CD4-positive, CD25-positive, alpha-beta regulatory T cell (primary cell): ENCODE measurements at regions not wholly inside any gene's neighbourhood (a gene's known extent, or its start where the extent isn't known, plus 50 kb on each side); places are given as distances from the start of the nearest gene placed in this dataset.

Experiments
- ATAC-seq, 2 donors: fragments of 150-1000 bp; cut with Tn5 transposase; one replicate each; pipeline ENCODE4 v1.10.0; 2021; ENCODE audit warnings: low read depth in 2 of 2, moderate number of reproducible peaks in 2 of 2, moderate library complexity in 1 of 2
- DNase-seq, 3 donors: peaks; one replicate each; pipeline versions ENCODE4 v3.0.0 to v3.0.0-alpha.2; 2012 to 2022; ENCODE audit warnings: mixed read lengths in 1 of 3
- H3K27ac ChIP-seq: one replicate; pipeline ENCODE4 v1.7.0; 2013; ENCODE audit warnings: mild to moderate bottlenecking, low read length; ENCODE audit not compliant: insufficient read depth, poor library complexity, severe bottlenecking
- H3K27me3 ChIP-seq: one replicate; pipeline ENCODE4 v1.7.0; 2013; ENCODE audit warnings: low read length; ENCODE audit not compliant: control insufficient read depth, insufficient read depth
- H3K36me3 ChIP-seq: one replicate; pipeline ENCODE4 v1.7.0; 2013; ENCODE audit warnings: mild to moderate bottlenecking, low read length, moderate library complexity; ENCODE audit not compliant: control insufficient read depth, insufficient read depth
- H3K4me1 ChIP-seq: 2 replicates; pipeline ENCODE4 v1.7.0; 2013; ENCODE audit warnings: mild to moderate bottlenecking, low read length; ENCODE audit not compliant: insufficient read depth, control insufficient read depth, poor library complexity, severe bottlenecking
- H3K4me3 ChIP-seq: one replicate; pipeline ENCODE4 v1.7.0; 2013; ENCODE audit warnings: low read depth, mild to moderate bottlenecking, low read length, moderate library complexity
- H3K9me3 ChIP-seq, 2 experiments: 1 replicate in 1 of 2; 2 replicates in 1 of 2; pipeline ENCODE4 v1.7.0; 2013; ENCODE audit warnings: low read length in 2 of 2, mild to moderate bottlenecking in 1 of 2, moderate library complexity in 1 of 2; ENCODE audit not compliant: control insufficient read depth in 2 of 2
- H3K27ac Mint-ChIP-seq, 3 donors: one replicate each; pipeline ENCODE4 v1.8.0; 2020 to 2022; ENCODE audit warnings: mild to moderate bottlenecking in 3 of 3, mixed read lengths in 3 of 3, moderate library complexity in 2 of 3
- H3K27me3 Mint-ChIP-seq: one replicate; pipeline ENCODE4 v1.8.0; 2022; ENCODE audit warnings: mild to moderate bottlenecking, mixed read lengths
- H3K36me3 Mint-ChIP-seq: one replicate; pipeline ENCODE4 v1.8.0; 2020; ENCODE audit warnings: mixed read lengths
- H3K4me1 Mint-ChIP-seq, 4 donors: one replicate each; pipeline ENCODE4 v1.8.0; 2020 to 2022; ENCODE audit warnings: mixed read lengths in 4 of 4, mild to moderate bottlenecking in 1 of 4
- H3K4me3 Mint-ChIP-seq, 4 donors: one replicate each; pipeline ENCODE4 v1.8.0; 2020 to 2022; ENCODE audit warnings: mild to moderate bottlenecking in 4 of 4, mixed read lengths in 4 of 4, moderate library complexity in 3 of 4
- H3K9me3 Mint-ChIP-seq, 7 donors: one replicate each; pipeline ENCODE4 v1.8.0; 2020 to 2022; ENCODE audit warnings: mixed read lengths in 7 of 7, mild to moderate bottlenecking in 3 of 7, moderate library complexity in 2 of 7

DNA sequence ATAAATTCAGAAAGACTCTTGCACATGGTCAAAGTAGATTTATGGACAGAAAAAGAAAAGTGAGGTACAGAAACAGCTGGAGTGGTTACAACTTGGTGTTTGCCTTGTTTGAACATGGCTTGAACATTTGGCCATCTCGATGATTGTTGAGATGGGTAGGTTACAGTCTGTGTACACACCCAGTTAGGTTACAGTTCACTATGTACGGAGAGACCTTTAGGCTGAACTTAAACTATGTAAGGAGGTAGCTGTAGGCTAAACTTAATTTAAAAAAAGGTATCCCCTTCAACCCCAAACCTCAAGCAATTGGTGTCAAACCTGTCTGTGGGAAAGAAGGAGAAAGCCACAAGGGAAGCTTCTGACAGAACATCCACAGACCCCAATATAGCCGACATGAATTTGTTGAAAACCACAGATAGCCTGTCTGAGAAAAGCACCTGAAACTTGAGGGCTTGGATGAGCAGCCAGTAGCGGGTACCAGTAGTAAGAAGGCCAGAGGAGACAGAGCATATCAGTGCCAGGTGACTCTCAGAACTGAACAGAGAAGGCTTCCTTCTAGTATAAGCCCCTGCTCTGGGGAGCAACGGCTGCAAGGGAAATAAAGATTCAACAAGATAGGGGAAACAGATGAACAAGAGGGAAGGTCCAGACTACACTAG lies 247.9 kb upstream of the GALNTL6 start:
- H3K36me3 Mint-ChIP-seq, result no peaks in the 10 kb centered on the region
- H3K36me3 ChIP-seq, result no peaks in the 10 kb centered on the region
- ATAC-seq (no peak), DNase-seq (no peak)
- H3K4me1 Mint-ChIP-seq, result no peaks in the 10 kb centered on the region
- H3K27me3 ChIP-seq, result no peaks in the 10 kb centered on the region
- H3K4me3 Mint-ChIP-seq, result no peak overlapping the region
- no peak overlapping the region for H3K27ac ChIP-seq
- no peaks in the 10 kb centered on the region for H3K4me1 ChIP-seq
- H3K4me3 ChIP-seq, result no peak overlapping the region
- H3K9me3 ChIP-seq, result no peaks in the 10 kb centered on the region
- H3K9me3 Mint-ChIP-seq, result peaks cover 0 to 6% (median 1%) of the 10 kb centered on the region in 7 donors
- peak overlapping the region in 1 of 3 donors; percentile 68 for H3K27ac Mint-ChIP-seq
- no peaks in the 10 kb centered on the region for H3K27me3 Mint-ChIP-seq

DNA sequence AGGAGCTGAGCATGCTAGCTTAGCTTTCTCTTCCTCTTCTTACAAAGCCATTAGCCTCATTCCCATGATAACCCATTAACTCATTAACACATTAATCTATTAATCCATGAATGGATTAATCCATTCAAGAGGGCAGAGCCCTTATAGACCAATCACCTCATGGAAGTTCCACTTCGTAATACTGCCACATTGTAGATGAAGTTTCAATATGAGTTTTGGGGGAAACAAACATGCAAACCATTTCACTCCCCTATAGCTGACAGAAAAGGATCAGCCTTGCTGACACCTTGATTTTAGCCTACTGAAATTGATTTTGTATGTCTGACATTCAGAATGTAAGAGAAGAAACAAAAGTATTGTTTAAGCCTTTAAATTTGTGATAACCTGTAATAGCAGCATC lies 251.8 kb upstream of the GALNTL6 start:
- no peaks in the 10 kb centered on the region for H3K36me3 ChIP-seq

DNA sequence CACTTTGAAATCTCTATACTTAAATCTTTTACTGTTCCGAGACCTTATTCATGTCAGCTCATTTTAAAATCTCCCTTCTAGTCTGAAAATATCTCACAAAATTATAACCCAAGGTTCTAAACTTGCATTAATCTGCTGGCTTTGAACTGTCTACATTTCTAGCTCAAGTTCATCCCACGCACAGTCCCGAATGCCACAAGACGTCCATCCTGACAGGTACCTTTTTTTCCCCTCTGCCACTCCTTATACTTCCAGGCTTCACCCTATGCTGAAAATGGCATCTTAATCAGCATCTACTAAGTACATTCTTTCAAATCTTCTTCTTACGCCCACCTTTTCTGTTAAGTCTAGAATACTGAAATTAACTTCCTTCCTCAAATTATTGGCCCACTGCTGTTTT lies 259.2 kb upstream of the GALNTL6 start:
- no peak overlapping the region for H3K4me3 ChIP-seq
- H3K36me3 ChIP-seq, result no peaks in the 10 kb centered on the region
- ATAC-seq (no peak), DNase-seq (no peak)
- Mint-ChIP-seq H3K4me1 (no peaks in the 10 kb centered on the region), H3K27ac (no peak overlapping the region), H3K27me3 (no peaks in the 10 kb centered on the region), H3K36me3 (no peaks in the 10 kb centered on the region), H3K9me3 (peaks cover 0 to 16% (median 2%) of the 10 kb centered on the region in 7 donors), H3K4me3 (no peak overlapping the region)
- H3K4me1 ChIP-seq, result no peaks in the 10 kb centered on the region
- peaks cover 0 to 3% of the 10 kb centered on the region in 2 experiments for H3K9me3 ChIP-seq
- no peak overlapping the region for H3K27ac ChIP-seq
- no peaks in the 10 kb centered on the region for H3K27me3 ChIP-seq

More for the DNA sequence above, 251.8 kb upstream of the GALNTL6 start:
- no peaks in the 10 kb centered on the region for H3K27me3 ChIP-seq
- H3K27me3 Mint-ChIP-seq, result no peaks in the 10 kb centered on the region
- H3K4me1 ChIP-seq, result no peaks in the 10 kb centered on the region
- no peak overlapping the region for H3K27ac Mint-ChIP-seq
- H3K9me3 Mint-ChIP-seq, result peaks cover 0 to 9% (median 0%) of the 10 kb centered on the region in 7 donors
- H3K27ac ChIP-seq, result no peak overlapping the region
- no peak overlapping the region for H3K4me3 Mint-ChIP-seq
- DNase-seq (no peak), ATAC-seq (no peak)
- H3K36me3 Mint-ChIP-seq, result no peaks in the 10 kb centered on the region
- peaks cover 0 to 3% of the 10 kb centered on the region in 2 experiments for H3K9me3 ChIP-seq
- H3K4me1 Mint-ChIP-seq, result no peaks in the 10 kb centered on the region
- no peak overlapping the region for H3K4me3 ChIP-seq

DNA sequence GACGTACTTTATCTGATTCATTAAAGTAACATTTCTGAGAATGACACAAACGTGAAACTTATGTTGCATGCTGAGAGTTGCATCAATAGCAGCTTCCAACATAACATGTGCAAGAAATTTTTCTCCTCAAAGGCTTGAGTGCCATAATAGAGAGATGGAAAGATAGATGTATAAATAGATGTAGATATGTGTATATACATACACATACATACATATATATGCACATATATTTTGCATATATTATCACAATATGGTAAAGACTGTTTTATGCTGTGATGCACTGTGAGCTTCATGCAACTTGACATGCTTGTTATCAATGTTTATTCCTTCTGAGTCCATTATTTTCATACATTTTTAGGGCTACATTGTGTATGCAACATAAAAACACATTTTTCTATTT lies 270.6 kb upstream of the GALNTL6 start:
- H3K4me3 ChIP-seq, result no peak overlapping the region
- no peak overlapping the region for H3K4me3 Mint-ChIP-seq
- DNase-seq, result no peak
- no peaks in the 10 kb centered on the region for H3K27me3 ChIP-seq
- no peak overlapping the region for H3K27ac Mint-ChIP-seq
- H3K4me1 Mint-ChIP-seq, result no peaks in the 10 kb centered on the region
- H3K27me3 Mint-ChIP-seq, result no peaks in the 10 kb centered on the region
- H3K27ac ChIP-seq, result no peak overlapping the region
- no peaks in the 10 kb centered on the region for H3K36me3 Mint-ChIP-seq
- no peaks in the 10 kb centered on the region for H3K4me1 ChIP-seq
- H3K9me3 Mint-ChIP-seq, result peaks cover 3 to 23% (median 5%) of the 10 kb centered on the region in 7 donors
- ATAC-seq, result no peak
- H3K9me3 ChIP-seq, result no peaks in the 10 kb centered on the region
- H3K36me3 ChIP-seq, result no peaks in the 10 kb centered on the region

DNA sequence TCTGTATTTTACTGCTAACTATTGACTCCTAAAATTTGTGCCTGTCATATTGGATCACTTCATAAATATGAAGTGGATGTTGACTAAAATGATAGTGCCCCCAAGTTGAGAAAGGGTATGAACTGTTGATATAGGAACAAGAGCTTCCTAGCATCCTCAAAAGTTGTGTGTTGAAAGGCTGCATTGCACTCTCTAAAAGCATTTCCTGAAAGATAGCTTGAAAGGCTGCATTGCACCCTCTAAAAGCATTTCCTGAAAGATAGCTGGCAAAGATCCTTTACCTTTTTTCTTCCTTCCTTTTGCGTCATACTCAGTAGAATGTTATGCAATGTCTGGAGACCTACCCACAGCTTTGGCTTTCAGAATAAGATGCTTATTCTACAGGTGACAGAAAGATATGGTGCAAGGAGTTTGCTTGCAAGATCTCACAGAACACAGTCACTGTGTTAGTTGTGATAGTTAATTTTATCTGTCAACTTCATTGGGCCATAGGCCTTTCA lies 274.6 kb upstream of the GALNTL6 start:
- H3K27ac Mint-ChIP-seq, result no peak overlapping the region
- no peak overlapping the region for H3K27ac ChIP-seq
- H3K27me3 Mint-ChIP-seq, result no peaks in the 10 kb centered on the region
- no peak overlapping the region for H3K4me3 Mint-ChIP-seq
- no peaks in the 10 kb centered on the region for H3K36me3 ChIP-seq
- ATAC-seq (no peak), DNase-seq (no peak)
- no peaks in the 10 kb centered on the region for H3K9me3 ChIP-seq
- H3K4me1 Mint-ChIP-seq, result no peaks in the 10 kb centered on the region
- H3K4me3 ChIP-seq, result no peak overlapping the region
- H3K4me1 ChIP-seq, result no peaks in the 10 kb centered on the region
- no peaks in the 10 kb centered on the region for H3K27me3 ChIP-seq
- no peaks in the 10 kb centered on the region for H3K36me3 Mint-ChIP-seq
- peaks cover 5 to 22% (median 6%) of the 10 kb centered on the region in 7 donors for H3K9me3 Mint-ChIP-seq

DNA sequence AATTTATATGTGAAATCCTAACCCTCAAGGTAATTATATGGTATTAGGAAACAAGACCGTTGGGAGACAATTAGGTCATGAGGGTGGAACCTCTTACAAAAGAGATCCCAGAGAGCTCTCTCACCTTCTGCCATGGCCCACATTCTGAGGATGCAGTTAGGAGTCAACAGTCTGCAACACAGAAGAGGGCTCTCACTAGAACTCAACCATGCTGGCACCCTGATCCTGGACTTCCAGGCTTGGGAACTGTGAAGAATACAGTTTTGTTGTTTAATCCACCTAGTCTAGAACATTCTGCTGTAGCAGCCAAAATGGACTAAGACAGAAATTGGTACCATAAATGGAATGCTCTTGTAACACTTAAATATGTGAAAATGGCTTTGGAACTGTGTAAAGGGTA lies 278.8 kb upstream of the GALNTL6 start:
- Histone ChIP-seq H3K27me3 (no peaks in the 10 kb centered on the region), H3K9me3 (no peaks in the 10 kb centered on the region), H3K36me3 (no peaks in the 10 kb centered on the region), H3K4me3 (no peak overlapping the region), H3K27ac (no peak overlapping the region), H3K4me1 (no peaks in the 10 kb centered on the region)
- no peak for DNase-seq
- no peak overlapping the region for H3K4me3 Mint-ChIP-seq
- no peak overlapping the region for H3K27ac Mint-ChIP-seq
- H3K4me1 Mint-ChIP-seq, result no peaks in the 10 kb centered on the region
- ATAC-seq, result no peak
- peaks cover 0 to 12% (median 5%) of the 10 kb centered on the region in 7 donors for H3K9me3 Mint-ChIP-seq
- no peaks in the 10 kb centered on the region for H3K36me3 Mint-ChIP-seq
- no peaks in the 10 kb centered on the region for H3K27me3 Mint-ChIP-seq

DNA sequence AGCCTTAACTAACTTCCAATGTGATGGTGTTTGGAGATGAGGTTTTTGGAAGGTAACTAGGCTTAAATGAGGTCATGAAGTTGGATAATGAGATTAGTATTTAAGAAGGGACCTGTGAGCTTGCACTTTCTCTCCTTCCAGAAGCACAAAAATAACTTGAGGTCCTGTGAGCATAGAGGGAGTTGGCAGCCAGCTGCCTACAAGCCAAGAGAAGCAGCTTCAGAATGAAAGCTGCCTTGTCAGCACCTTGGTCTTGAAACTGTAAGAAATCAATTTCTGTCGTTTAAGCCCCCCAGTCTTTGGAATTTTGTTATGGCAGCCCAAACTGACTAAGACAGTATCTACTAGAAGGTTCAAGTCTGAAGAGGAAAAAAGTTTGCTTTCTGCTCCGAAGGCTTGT lies 280.2 kb upstream of the GALNTL6 start:
- no peak overlapping the region for H3K4me3 ChIP-seq
- H3K4me1 Mint-ChIP-seq, result no peaks in the 10 kb centered on the region
- no peaks in the 10 kb centered on the region for H3K4me1 ChIP-seq
- no peak for DNase-seq
- H3K36me3 ChIP-seq, result no peaks in the 10 kb centered on the region
- H3K9me3 ChIP-seq, result no peaks in the 10 kb centered on the region
- H3K36me3 Mint-ChIP-seq, result no peaks in the 10 kb centered on the region
- no peak for ATAC-seq
- H3K4me3 Mint-ChIP-seq, result no peak overlapping the region
- H3K27ac ChIP-seq, result no peak overlapping the region
- no peaks in the 10 kb centered on the region for H3K27me3 Mint-ChIP-seq
- H3K27me3 ChIP-seq, result no peaks in the 10 kb centered on the region
- H3K9me3 Mint-ChIP-seq, result peaks cover 0 to 15% (median 5%) of the 10 kb centered on the region in 7 donors
- H3K27ac Mint-ChIP-seq, result no peak overlapping the region

DNA sequence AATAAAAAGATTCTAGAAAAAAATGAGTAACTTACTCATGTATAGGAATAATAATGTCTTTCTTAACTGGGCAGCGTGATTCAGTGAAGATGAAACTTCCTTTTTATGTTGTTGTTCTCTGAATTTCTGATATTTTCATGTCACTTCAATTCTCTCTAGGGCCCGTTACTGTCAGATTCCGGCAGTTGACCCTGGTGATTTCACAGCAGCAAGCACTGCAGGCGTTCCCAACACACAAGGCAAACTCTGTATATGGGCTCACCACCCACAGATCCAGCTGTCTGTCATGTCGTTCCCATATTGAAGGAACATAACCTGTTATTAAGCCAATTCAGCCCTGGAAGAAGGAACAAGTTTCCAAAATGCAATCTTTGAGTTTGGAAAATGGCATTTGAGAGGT lies 288.3 kb upstream of the GALNTL6 start:
- Histone ChIP-seq H3K27me3 (no peaks in the 10 kb centered on the region), H3K9me3 (peaks cover 0 to 3% of the 10 kb centered on the region in 2 experiments), H3K27ac (no peak overlapping the region), H3K4me1 (no peaks in the 10 kb centered on the region), H3K4me3 (no peak overlapping the region), H3K36me3 (no peaks in the 10 kb centered on the region)
- peaks cover 0 to 10% (median 5%) of the 10 kb centered on the region in 7 donors for H3K9me3 Mint-ChIP-seq
- H3K27ac Mint-ChIP-seq, result no peak overlapping the region
- no peak overlapping the region for H3K4me3 Mint-ChIP-seq
- DNase-seq (no peak), ATAC-seq (no peak)
- no peaks in the 10 kb centered on the region for H3K27me3 Mint-ChIP-seq
- H3K36me3 Mint-ChIP-seq, result no peaks in the 10 kb centered on the region
- no peaks in the 10 kb centered on the region for H3K4me1 Mint-ChIP-seq
